ENCODE measurements at regions not wholly inside any gene's neighbourhood (a gene's known extent, or its start where the extent isn't known, plus 50 kb on each side); places are given as distances from the start of the nearest gene placed in this dataset.

- no peak for DNase-seq
These were observed 70.4 kb upstream of the FCN1 start for GRCh38 chr9:134987906-134988700.

- no peak for DNase-seq
These were observed 71.0 kb upstream of the FCN1 start for GRCh38 chr9:134988706-134989105.

GRCh38 chr9:134989206-134990065, 71.7 kb upstream of the FCN1 start:
- no peak for DNase-seq

GRCh38 chr9:134991808-134992754, 74.4 kb upstream of the FCN1 start:
- DNase-seq, result no peak

GRCh38 chr9:134992755-134993124, 75.0 kb upstream of the FCN1 start:
- no peak for DNase-seq

- no peak for DNase-seq
These were observed 75.7 kb upstream of the FCN1 start for GRCh38 chr9:134993416-134993815.

- DNase-seq, result no peak
These were observed 76.4 kb upstream of the FCN1 start for GRCh38 chr9:134993996-134994720.

- no peak for DNase-seq
These were observed 77.4 kb upstream of the FCN1 start for GRCh38 chr9:134994926-134995791.

- no peak for DNase-seq
These were observed 78.0 kb upstream of the FCN1 start for GRCh38 chr9:134995792-134996120.

- no peak for DNase-seq
These were observed 79.1 kb upstream of the FCN1 start for GRCh38 chr9:134996591-134997530.

GRCh38 chr9:135000647-135001245, 83.0 kb upstream of the FCN1 start:
- no peak for DNase-seq

- no peak for DNase-seq
These were observed 83.8 kb upstream of the FCN1 start for GRCh38 chr9:135001526-135001925.

GRCh38 chr9:135002336-135002735, 84.6 kb upstream of the FCN1 start:
- no peak for DNase-seq

GRCh38 chr9:135002802-135003201, 84.7 kb upstream of the OLFM1 start:
- no peak for DNase-seq

- no peak for DNase-seq
These were observed 82.7 kb upstream of the OLFM1 start for GRCh38 chr9:135004772-135005171.

- no peak for DNase-seq
These were observed 80.4 kb upstream of the OLFM1 start for GRCh38 chr9:135006911-135007570.

- no peak for DNase-seq
These were observed 79.9 kb upstream of the OLFM1 start for GRCh38 chr9:135007601-135008000.

GRCh38 chr9:135008416-135008815, 79.1 kb upstream of the OLFM1 start:
- DNase-seq, result no peak

GRCh38 chr9:135009051-135009560, 78.4 kb upstream of the OLFM1 start:
- no peak for DNase-seq
